Right lobe of liver (tissue), 6 donors: ENCODE measurements at regions not wholly inside any gene's neighbourhood (a gene's known extent, or its start where the extent isn't known, plus 50 kb on each side); places are given as distances from the start of the nearest gene placed in this dataset.

ENCODE experiments used
- ATAC-seq, 4 donors: fragments of 200-7000 bp; cut with Tn5 transposase; one replicate each; pipeline ENCODE4 v1.9.1; 2020; ENCODE audit warnings: mild to moderate bottlenecking in 4 of 4, moderate library complexity in 4 of 4
- DNase-seq, 3 donors: peaks; one replicate each; pipeline ENCODE4 v3.0.0-alpha.2; 2020
- H3K27ac ChIP-seq, 3 donors: fragments of 200-600 bp; one replicate each; pipeline ENCODE4 v1.8.0; 2022
- H3K27me3 ChIP-seq, 2 donors: fragments of 200-600 bp; one replicate each; pipeline ENCODE4 v1.8.0; 2022
- H3K36me3 ChIP-seq, 4 donors: fragments of 200-600 bp; sonication (generic) in 1 of 4; one replicate each; pipeline versions ENCODE4 v1.5.1 to v1.8.0; 2017 to 2022; ENCODE audit warnings: control low read depth in 1 of 4
- H3K4me1 ChIP-seq, 4 donors: fragments of 200-600 bp; sonication (generic) in 1 of 4; one replicate each; pipeline versions ENCODE4 v1.5.1 to v1.8.0; 2017 to 2022; ENCODE audit warnings: control low read depth in 1 of 4
- H3K4me3 ChIP-seq, 3 donors: fragments of 200-600 bp; one replicate each; pipeline ENCODE4 v1.8.0; 2022
- H3K9me3 ChIP-seq, 4 donors: fragments of 200-600 bp; sonication (generic) in 1 of 4; one replicate each; pipeline versions ENCODE4 v1.5.1 to v1.8.0; 2017 to 2022; ENCODE audit warnings: control low read depth in 1 of 4
- CTCF ChIP-seq, 4 donors: fragments of 200-600 bp in 3 of 4; fragments of 450-650 bp in 1 of 4; IDR thresholded peaks; one replicate each; pipeline versions ENCODE4 v1.5.1 to v1.8.0; 2016 to 2022; ENCODE audit warnings: antibody characterized with exemption in 4 of 4, mild to moderate bottlenecking in 2 of 4
- POLR2A ChIP-seq: fragments of 450-650 bp; IDR thresholded peaks from one replicate; pipeline ENCODE4 v1.6.1; 2017; ENCODE audit warnings: antibody characterized with exemption, mild to moderate bottlenecking
- WGBS: methylation state at CpG from one replicate; pipeline ENCODE4 v1.1.6; 2018; ENCODE audit warnings: low coverage, low lambda C conversion rate; ENCODE audit not compliant: insufficient coverage; ENCODE audit errors: missing lambda C conversion rate; 5-methylcytosine and 5-hydroxymethylcytosine counted together
- intact Hi-C, 2 donors: fragments of 100-400 bp; cut with DNase I; formaldehyde crosslinking; loops; one replicate each; pipeline versions ENCODE4 v1.11.2 to v1.14.1; 2022
- donor health status: DM: no; HTN: yes; CAD: no.
- donor health status: DM: no; HTN: no; CAD: no.
- donor health status: DM: no; HTN: no; CAD: no.
- donor health status: DM: no; HTN: yes; CAD: no.
- donor health status: DM: no; HTN: yes; CAD: no.

GRCh38 chr11:127568891-127569290, 568.3 kb upstream of the KIRREL3 start:
- H3K36me3 ChIP-seq, result no peaks in the 10 kb centered on the region
- TF ChIP-seq CTCF (IDR thresholded peaks at IDR 0.05), result no peak
- no peak for TF ChIP-seq POLR2A
- H3K27me3 ChIP-seq, result no peaks in the 10 kb centered on the region
- no peaks in the 10 kb centered on the region for H3K9me3 ChIP-seq
- no peak overlapping the region for H3K4me3 ChIP-seq
- H3K27ac ChIP-seq, result no peak overlapping the region
- no peaks in the 10 kb centered on the region for H3K4me1 ChIP-seq
- WGBS, result 61% methylated on average over 3 of the region's 3 CpGs
- ATAC-seq (no peak), DNase-seq (no peak)
- intact Hi-C loops, result no loop called here

- 53% methylated on average over 2 of the region's 2 CpGs for WGBS
- Histone ChIP-seq H3K36me3 (no peaks in the 10 kb centered on the region), H3K27me3 (no peaks in the 10 kb centered on the region), H3K9me3 (no peaks in the 10 kb centered on the region), H3K27ac (no peak overlapping the region), H3K4me3 (no peak overlapping the region), H3K4me1 (no peaks in the 10 kb centered on the region)
- no peak for TF ChIP-seq POLR2A
- DNase-seq (no peak), ATAC-seq (no peak)
- intact Hi-C loops, result no loop called here
Observed at GRCh38 chr11:127567237-127567932, 566.8 kb upstream of the KIRREL3 start.

GRCh38 chr11:127564810-127565209, 564.2 kb upstream of the KIRREL3 start:
- Histone ChIP-seq H3K9me3 (no peaks in the 10 kb centered on the region), H3K4me1 (no peaks in the 10 kb centered on the region), H3K36me3 (no peaks in the 10 kb centered on the region), H3K27ac (no peak overlapping the region), H3K27me3 (no peaks in the 10 kb centered on the region), H3K4me3 (no peak overlapping the region)
- WGBS, result 43% methylated on average over 3 of the region's 4 CpGs
- DNase-seq (no peak), ATAC-seq (no peak)
- no peak for TF ChIP-seq POLR2A
- no peak for TF ChIP-seq CTCF (IDR thresholded peaks at IDR 0.05)
- intact Hi-C loops, result no loop called here

- no peak for TF ChIP-seq POLR2A
- no peak for TF ChIP-seq CTCF (IDR thresholded peaks at IDR 0.05)
- Histone ChIP-seq H3K4me1 (no peaks in the 10 kb centered on the region), H3K27ac (no peak overlapping the region), H3K9me3 (no peaks in the 10 kb centered on the region), H3K36me3 (no peaks in the 10 kb centered on the region), H3K4me3 (no peak overlapping the region), H3K27me3 (no peaks in the 10 kb centered on the region)
- intact Hi-C loops, result no loop called here
- ATAC-seq (no peak), DNase-seq (no peak)
- 0% methylated on average over 1 of the region's 2 CpGs for WGBS
Observed at GRCh38 chr11:127559978-127560377, 559.4 kb upstream of the KIRREL3 start.

- no peak overlapping the region for H3K4me3 ChIP-seq
- no peaks in the 10 kb centered on the region for H3K9me3 ChIP-seq
- TF ChIP-seq CTCF (IDR thresholded peaks at IDR 0.05) (no peak), POLR2A (no peak)
- no peaks in the 10 kb centered on the region for H3K27me3 ChIP-seq
- intact Hi-C loops, result no loop called here
- H3K27ac ChIP-seq, result no peak overlapping the region
- ATAC-seq, result no peak
- H3K36me3 ChIP-seq, result no peaks in the 10 kb centered on the region
- no peaks in the 10 kb centered on the region for H3K4me1 ChIP-seq
- DNase-seq, result no peak
- WGBS, result 66% methylated on average over 6 of the region's 6 CpGs
Observed at GRCh38 chr11:127552446-127552845, 551.9 kb upstream of the KIRREL3 start.
